Endodermal cell (in vitro differentiated cells): ENCODE measurements at regions not wholly inside any gene's neighbourhood (a gene's known extent, or its start where the extent isn't known, plus 50 kb on each side); places are given as distances from the start of the nearest gene placed in this dataset.

Experiments used
- DNase-seq: peaks from one replicate; pipeline ENCODE4 v3.0.0-alpha.2; 2017
- H3K27ac ChIP-seq: 2 replicates; pipeline ENCODE4 v1.5.1; 2013; ENCODE audit warnings: mild to moderate bottlenecking, low read depth, low read length, moderate library complexity
- H3K27me3 ChIP-seq: 2 replicates; pipeline ENCODE4 v1.6.1; 2013; ENCODE audit warnings: mild to moderate bottlenecking, low read length, moderate library complexity; ENCODE audit not compliant: insufficient read depth, control insufficient read depth, poor library complexity, severe bottlenecking
- H3K36me3 ChIP-seq: 2 replicates; pipeline ENCODE4 v1.7.0; 2013; ENCODE audit warnings: mild to moderate bottlenecking, low read length, moderate library complexity; ENCODE audit not compliant: control insufficient read depth, insufficient read depth
- H3K4me1 ChIP-seq: one replicate; pipeline ENCODE4 v1.7.0; 2013; ENCODE audit warnings: low read length; ENCODE audit not compliant: control insufficient read depth, insufficient read depth
- H3K4me3 ChIP-seq: 2 replicates; pipeline ENCODE4 v1.5.1; 2013; ENCODE audit warnings: mild to moderate bottlenecking, low read length, moderate library complexity
- H3K9ac ChIP-seq: 2 replicates; pipeline ENCODE4 v1.6.1; 2013; ENCODE audit warnings: mild to moderate bottlenecking, low read length, moderate library complexity; ENCODE audit not compliant: poor library complexity, severe bottlenecking; ENCODE audit errors: extremely low read depth
- H3K9me3 ChIP-seq: 2 replicates; pipeline ENCODE4 v1.6.1; 2013; ENCODE audit warnings: mild to moderate bottlenecking, low read length, moderate library complexity; ENCODE audit not compliant: control insufficient read depth
- H3K27ac Mint-ChIP-seq: 2 replicates; pipeline ENCODE4 v1.8.0; 2020; ENCODE audit warnings: mixed read lengths
- H3K27me3 Mint-ChIP-seq: 2 replicates; pipeline ENCODE4 v1.8.0; 2021; ENCODE audit warnings: mild to moderate bottlenecking, mixed read lengths; ENCODE audit not compliant: insufficient read depth
- H3K36me3 Mint-ChIP-seq: 2 replicates; pipeline ENCODE4 v1.8.0; 2020; ENCODE audit warnings: low read depth, mixed read lengths
- H3K4me1 Mint-ChIP-seq: 2 replicates; pipeline ENCODE4 v1.8.0; 2020; ENCODE audit warnings: mixed read lengths
- H3K4me3 Mint-ChIP-seq: 2 replicates; pipeline ENCODE4 v1.8.0; 2020; ENCODE audit warnings: mild to moderate bottlenecking, moderate library complexity, mixed read lengths
- H3K9me3 Mint-ChIP-seq: 2 replicates; pipeline ENCODE4 v1.8.0; 2020; ENCODE audit warnings: mild to moderate bottlenecking, mixed read lengths
- CTCF ChIP-seq: fragments of 200-600 bp; sonication (generic); conservative IDR thresholded peaks from 2 replicates; pipeline ENCODE4 v1.5.0; 2021; ENCODE audit warnings: antibody characterized with exemption, mild to moderate bottlenecking
- WGBS, 2 experiments: methylation state at CpG; one replicate each; pipeline versions ENCODE4 v1.1.5 to v1.1.7; 2013; ENCODE audit warnings: missing lambda C conversion rate in 2 of 2, mixed read lengths in 1 of 2; ENCODE audit not compliant: insufficient coverage in 1 of 2, insufficient read length in 1 of 2; 5-methylcytosine and 5-hydroxymethylcytosine counted together

DNA sequence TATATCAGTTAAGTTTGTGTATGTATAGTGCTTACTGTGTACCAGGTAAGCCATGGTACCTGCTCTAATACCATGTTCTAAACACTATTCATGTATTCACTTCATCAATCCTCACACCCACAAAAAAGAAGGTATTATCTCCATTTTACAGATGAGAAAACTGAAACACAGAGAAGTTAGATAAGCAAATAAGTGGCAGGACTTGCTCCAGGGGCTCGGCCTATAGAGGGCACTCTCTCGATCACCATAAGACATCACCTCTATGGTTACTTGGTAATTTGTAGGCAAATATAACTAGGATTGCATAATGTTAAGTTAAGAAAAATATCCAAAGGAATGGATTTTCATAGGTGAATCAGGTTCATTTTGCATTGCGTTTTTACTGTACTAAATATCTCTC is 118.1 kb upstream of the FN1 start:
- whole genome bisulfite sequencing, 2 experiments, result 100% methylated on average over 1 to 3 of the region's 3 CpGs
- Histone ChIP-seq H3K36me3 (no peaks in the 10 kb centered on the region), H3K9ac (no peak overlapping the region), H3K9me3 (no peaks in the 10 kb centered on the region), H3K27me3 (no peaks in the 10 kb centered on the region), H3K27ac (no peak overlapping the region), H3K4me1 (no peaks in the 10 kb centered on the region), H3K4me3 (no peak overlapping the region)
- peaks cover 10% of the 10 kb centered on the region for H3K4me1 Mint-ChIP-seq
- TF ChIP-seq CTCF, result peak; percentile 50
- no peaks in the 10 kb centered on the region for H3K27me3 Mint-ChIP-seq
- no peak overlapping the region for H3K27ac Mint-ChIP-seq
- DNase-seq, result no peak
- H3K4me3 Mint-ChIP-seq, result no peak overlapping the region
- H3K36me3 Mint-ChIP-seq, result peaks cover 4% of the 10 kb centered on the region
- H3K9me3 Mint-ChIP-seq, result no peaks in the 10 kb centered on the region

- TF ChIP-seq CTCF, result no peak
- H3K9me3 ChIP-seq, result no peaks in the 10 kb centered on the region
- no peaks in the 10 kb centered on the region for H3K36me3 ChIP-seq
- H3K4me1 ChIP-seq, result peaks cover 6% of the 10 kb centered on the region
- WGBS, 2 experiments, result 80 to 94% methylated on average over 3 to 4 of the region's 4 CpGs
- no peak overlapping the region for H3K9ac ChIP-seq
- Mint-ChIP-seq H3K27me3 (no peaks in the 10 kb centered on the region), H3K4me3 (no peak overlapping the region), H3K27ac (no peak overlapping the region), H3K9me3 (no peaks in the 10 kb centered on the region), H3K36me3 (no peaks in the 10 kb centered on the region), H3K4me1 (peaks cover 22% of the 10 kb centered on the region)
- no peak overlapping the region for H3K4me3 ChIP-seq
- DNase-seq, result no peak
- H3K27me3 ChIP-seq, result no peaks in the 10 kb centered on the region
- H3K27ac ChIP-seq, result no peak overlapping the region
Observed at GRCh38 chr2:215552144-215552580, 116.3 kb upstream of the FN1 start.

DNA sequence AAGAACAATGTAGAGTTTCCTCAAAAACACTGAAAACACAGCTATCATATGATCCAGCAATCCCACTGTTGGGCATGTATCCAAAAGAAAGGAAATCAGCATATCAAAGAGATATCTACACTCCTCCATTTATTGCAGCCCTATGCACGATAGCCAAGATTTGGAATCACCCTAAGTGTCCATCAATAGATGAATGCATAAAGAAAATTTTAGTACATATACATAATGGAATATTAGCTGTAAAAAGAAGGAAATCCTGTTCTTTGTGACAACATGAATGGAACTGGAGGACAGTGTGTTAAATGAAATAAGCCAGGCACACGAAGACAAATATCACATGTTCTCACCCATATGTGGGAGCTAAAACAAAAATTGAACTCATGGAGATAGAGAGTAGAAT is 114.5 kb upstream of the FN1 start:
- WGBS, 2 experiments, result 88 to 98% methylated on average over 1 to 2 of the region's 2 CpGs
- no peak overlapping the region for H3K27ac Mint-ChIP-seq
- no peaks in the 10 kb centered on the region for H3K36me3 Mint-ChIP-seq
- H3K4me3 Mint-ChIP-seq, result no peak overlapping the region
- Histone ChIP-seq H3K36me3 (no peaks in the 10 kb centered on the region), H3K9me3 (no peaks in the 10 kb centered on the region), H3K9ac (no peak overlapping the region), H3K4me3 (no peak overlapping the region), H3K4me1 (peaks cover 6% of the 10 kb centered on the region), H3K27me3 (no peaks in the 10 kb centered on the region), H3K27ac (no peak overlapping the region)
- no peaks in the 10 kb centered on the region for H3K9me3 Mint-ChIP-seq
- no peak for TF ChIP-seq CTCF
- peaks cover 35% of the 10 kb centered on the region for H3K4me1 Mint-ChIP-seq
- no peak for DNase-seq
- no peaks in the 10 kb centered on the region for H3K27me3 Mint-ChIP-seq
